Pancreas (tissue), 10 donors: ENCODE measurements at regions not wholly inside any gene's neighbourhood (a gene's known extent, or its start where the extent isn't known, plus 50 kb on each side); places are given as distances from the start of the nearest gene placed in this dataset.

ENCODE experiments used
- ATAC-seq, 4 donors: fragments of 200-7000 bp; cut with Tn5 transposase; one replicate each; pipeline versions ENCODE4 v1.8.0 to v1.9.1; 2020; ENCODE audit warnings: mild to moderate bottlenecking in 4 of 4, moderate library complexity in 4 of 4
- DNase-seq, 6 donors: peaks; one replicate each; pipeline ENCODE4 v3.0.0-alpha.2; 2020
- FAIRE-seq: peaks from 2 replicates; lab custom pipeline; 2012; peaks lifted over from hg19 to GRCh38; lab: Jason Lieb, UNC
- H3K27ac ChIP-seq, 4 donors: fragments of 200-600 bp; sonication (generic); 1 replicate in 3 of 4; 2 replicates in 1 of 4; pipeline versions ENCODE4 v1.5.0 to v1.8.0; 2020
- H3K27me3 ChIP-seq, 4 donors: fragments of 200-600 bp; one replicate each; pipeline ENCODE4 v1.8.0; 2021
- H3K36me3 ChIP-seq, 3 donors: fragments of 200-600 bp; sonication (generic) in 1 of 3; one replicate each; pipeline versions ENCODE4 v1.5.0 to v1.8.0; 2020 to 2021
- H3K4me1 ChIP-seq, 3 donors: fragments of 200-600 bp; one replicate each; pipeline ENCODE4 v1.8.0; 2021
- H3K4me3 ChIP-seq, 4 donors: fragments of 200-600 bp; sonication (generic) in 2 of 4; one replicate each; pipeline versions ENCODE4 v1.5.0 to v1.8.0; 2020 to 2021
- H3K9me3 ChIP-seq, 4 donors: fragments of 200-600 bp; one replicate each; pipeline ENCODE4 v1.8.0; 2021
- WGBS, 2 donors: extraction: QIAGEN DNeasy Blood & Tissue Kit; methylation state at CpG; one replicate each; pipeline ENCODE4 v1.1.7; 2013; 5-methylcytosine and 5-hydroxymethylcytosine counted together
- intact Hi-C, 3 donors: fragments of 100-400 bp; cut with DNase I; formaldehyde crosslinking; loops; one replicate each; pipeline versions ENCODE4 v1.11.1 to v1.14.2; 2022
- TF ChIP-seq, protein P1 (sequence below), 4 donors: fragments of 200-600 bp; sonication (generic) in 3 of 4; IDR thresholded peaks; one replicate each; pipeline versions ENCODE4 v1.5.0 to v1.8.0; 2021; ENCODE audit warnings: antibody characterized with exemption in 4 of 4
- donor health status: healthy with polysubstance abuse.
- donor health status: DM: no; HTN: no; CAD: no; lungs with moderate emphysema.
- donor health status: DM: no; HTN: no; CAD: no.
- donor health status: control.
- donor health status: control.
- donor health status: Bipolar disorder and iron deficiency.
- donor health status: DM: yes; HTN: yes; CAD: no.
- donor health status: DM: no; HTN: no; CAD: no.
- donor health status: DM: no; HTN: no; CAD: no.
- donor health status: DM: yes; HTN: yes; CAD: no.

DNA sequence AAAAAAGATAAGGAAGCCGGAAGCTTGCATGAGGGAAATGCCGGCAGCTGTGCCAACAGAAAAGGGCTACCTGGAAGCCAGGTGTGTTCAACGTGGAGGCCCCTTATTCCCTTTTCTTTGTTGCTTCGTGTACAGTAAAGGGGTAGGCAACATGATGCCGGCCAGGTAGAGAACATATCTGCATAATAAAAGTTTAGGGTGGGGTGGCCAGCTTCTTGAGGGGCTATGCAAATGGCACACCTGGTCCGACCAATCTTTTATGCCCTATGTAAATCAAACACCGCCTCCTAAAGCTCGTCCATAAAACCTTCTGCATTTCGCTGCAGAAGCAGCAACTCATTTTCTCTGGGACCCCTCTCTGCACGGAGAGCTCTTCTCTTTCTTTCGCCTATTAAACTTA lies 911.6 kb downstream of the KCNJ2 start:
- ATAC-seq = no peak
- intact Hi-C loops = no loop called here
- no peaks in the 10 kb centered on the region for H3K9me3 ChIP-seq
- no peaks in the 10 kb centered on the region for H3K27me3 ChIP-seq
- no peaks in the 10 kb centered on the region for H3K4me1 ChIP-seq
- no peak for DNase-seq
- no peaks in the 10 kb centered on the region for H3K36me3 ChIP-seq
- no peak overlapping the region for H3K4me3 ChIP-seq
- TF ChIP-seq, protein P1, sequence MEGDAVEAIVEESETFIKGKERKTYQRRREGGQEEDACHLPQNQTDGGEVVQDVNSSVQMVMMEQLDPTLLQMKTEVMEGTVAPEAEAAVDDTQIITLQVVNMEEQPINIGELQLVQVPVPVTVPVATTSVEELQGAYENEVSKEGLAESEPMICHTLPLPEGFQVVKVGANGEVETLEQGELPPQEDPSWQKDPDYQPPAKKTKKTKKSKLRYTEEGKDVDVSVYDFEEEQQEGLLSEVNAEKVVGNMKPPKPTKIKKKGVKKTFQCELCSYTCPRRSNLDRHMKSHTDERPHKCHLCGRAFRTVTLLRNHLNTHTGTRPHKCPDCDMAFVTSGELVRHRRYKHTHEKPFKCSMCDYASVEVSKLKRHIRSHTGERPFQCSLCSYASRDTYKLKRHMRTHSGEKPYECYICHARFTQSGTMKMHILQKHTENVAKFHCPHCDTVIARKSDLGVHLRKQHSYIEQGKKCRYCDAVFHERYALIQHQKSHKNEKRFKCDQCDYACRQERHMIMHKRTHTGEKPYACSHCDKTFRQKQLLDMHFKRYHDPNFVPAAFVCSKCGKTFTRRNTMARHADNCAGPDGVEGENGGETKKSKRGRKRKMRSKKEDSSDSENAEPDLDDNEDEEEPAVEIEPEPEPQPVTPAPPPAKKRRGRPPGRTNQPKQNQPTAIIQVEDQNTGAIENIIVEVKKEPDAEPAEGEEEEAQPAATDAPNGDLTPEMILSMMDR (IDR thresholded peaks at IDR 0.05) = no peak
- 74 to 75% methylated on average over 11 of the region's 11 CpGs for WGBS, 2 donors
- no peak for FAIRE-seq
- H3K27ac ChIP-seq = no peak overlapping the region

DNA sequence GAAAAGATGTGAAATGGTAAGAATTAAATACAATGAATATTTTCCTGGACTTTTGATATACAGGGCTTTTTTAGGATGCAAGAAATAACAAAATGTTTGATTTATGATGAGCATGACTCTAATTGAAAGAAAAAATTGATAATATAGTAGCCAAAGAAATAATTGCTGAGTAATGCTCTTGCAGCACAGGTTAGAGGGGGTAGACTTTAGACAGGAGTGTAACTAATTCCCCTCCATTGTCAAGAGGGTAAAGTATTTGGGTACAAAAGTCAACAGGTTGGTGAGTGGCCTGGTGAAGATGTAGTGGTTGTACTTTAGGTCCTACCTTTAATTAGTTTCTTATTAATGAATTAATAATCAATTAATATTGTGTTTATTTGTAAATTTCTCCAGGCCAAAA lies 912.3 kb downstream of the KCNJ2 start:
- Histone ChIP-seq H3K4me1 (no peaks in the 10 kb centered on the region), H3K27ac (no peak overlapping the region), H3K9me3 (no peaks in the 10 kb centered on the region), H3K4me3 (no peak overlapping the region), H3K27me3 (no peaks in the 10 kb centered on the region), H3K36me3 (no peaks in the 10 kb centered on the region)
- ATAC-seq (no peak), DNase-seq (no peak), FAIRE-seq (no peak)
- TF ChIP-seq, protein P1 (IDR thresholded peaks at IDR 0.05) = no peak
- intact Hi-C loops = no loop called here

DNA sequence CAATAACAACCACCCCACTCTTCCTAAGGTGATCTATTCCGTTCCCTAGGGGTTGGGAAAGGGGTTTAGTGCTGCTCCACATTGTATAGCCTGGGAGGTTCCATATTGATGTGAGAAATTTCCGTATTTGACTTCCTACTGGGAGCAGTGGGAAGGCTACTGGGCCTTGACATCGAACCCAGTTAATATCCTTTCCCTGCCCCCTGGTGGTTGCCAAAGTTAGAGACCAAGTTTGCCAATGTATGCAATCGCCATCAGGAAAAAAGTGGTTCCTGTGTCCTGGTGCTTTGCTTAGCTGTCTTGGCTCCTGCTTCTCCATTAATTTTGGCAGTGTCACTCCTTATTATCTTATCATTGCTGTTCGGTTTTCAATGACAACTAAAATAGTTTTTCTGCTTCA lies 914.9 kb downstream of the KCNJ2 start:
- intact Hi-C loops = no loop called here
- no peak overlapping the region for H3K27ac ChIP-seq
- no peaks in the 10 kb centered on the region for H3K9me3 ChIP-seq
- no peaks in the 10 kb centered on the region for H3K27me3 ChIP-seq
- FAIRE-seq (no peak), DNase-seq (peak in 3 of 6 donors; percentile 24 to 30 (median 25)), ATAC-seq (peak in 3 of 4 donors; percentile 47 to 78 (median 55))
- H3K36me3 ChIP-seq = no peaks in the 10 kb centered on the region
- 36 to 39% methylated on average over 5 of the region's 5 CpGs for WGBS, 2 donors
- no peaks in the 10 kb centered on the region for H3K4me1 ChIP-seq
- TF ChIP-seq, protein P1 (IDR thresholded peaks at IDR 0.05) = peak in 2 of 4 donors; percentile 14 to 21
- H3K4me3 ChIP-seq = no peak overlapping the region

DNA sequence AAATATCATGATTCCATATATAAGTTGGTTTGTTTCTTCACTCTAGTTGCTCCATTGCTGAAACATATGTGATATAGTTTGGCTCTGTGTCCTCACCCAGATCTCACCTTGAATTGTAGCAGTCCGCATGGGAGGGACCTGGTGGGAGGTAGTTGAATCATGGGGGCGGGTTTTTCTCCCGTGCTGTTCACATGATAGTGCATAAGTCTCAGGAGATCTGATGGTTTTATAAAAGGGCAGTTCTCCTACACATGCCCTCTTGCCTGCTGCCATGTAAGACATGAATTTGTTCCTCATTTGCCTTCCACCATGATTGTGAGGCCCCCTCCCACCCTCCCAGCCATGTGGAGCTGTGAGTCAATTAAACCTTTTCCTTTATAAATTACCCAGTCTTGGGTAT lies 915.5 kb downstream of the KCNJ2 start:
- no peaks in the 10 kb centered on the region for H3K9me3 ChIP-seq
- no peaks in the 10 kb centered on the region for H3K36me3 ChIP-seq
- TF ChIP-seq, protein P1 (IDR thresholded peaks at IDR 0.05) = no peak
- H3K4me3 ChIP-seq = no peak overlapping the region
- no peaks in the 10 kb centered on the region for H3K4me1 ChIP-seq
- intact Hi-C loops = no loop called here
- WGBS, 2 donors = 84 to 92% methylated on average over 3 of the region's 3 CpGs
- no peak for FAIRE-seq
- no peak overlapping the region for H3K27ac ChIP-seq
- DNase-seq = no peak
- ATAC-seq = no peak
- H3K27me3 ChIP-seq = no peaks in the 10 kb centered on the region

DNA sequence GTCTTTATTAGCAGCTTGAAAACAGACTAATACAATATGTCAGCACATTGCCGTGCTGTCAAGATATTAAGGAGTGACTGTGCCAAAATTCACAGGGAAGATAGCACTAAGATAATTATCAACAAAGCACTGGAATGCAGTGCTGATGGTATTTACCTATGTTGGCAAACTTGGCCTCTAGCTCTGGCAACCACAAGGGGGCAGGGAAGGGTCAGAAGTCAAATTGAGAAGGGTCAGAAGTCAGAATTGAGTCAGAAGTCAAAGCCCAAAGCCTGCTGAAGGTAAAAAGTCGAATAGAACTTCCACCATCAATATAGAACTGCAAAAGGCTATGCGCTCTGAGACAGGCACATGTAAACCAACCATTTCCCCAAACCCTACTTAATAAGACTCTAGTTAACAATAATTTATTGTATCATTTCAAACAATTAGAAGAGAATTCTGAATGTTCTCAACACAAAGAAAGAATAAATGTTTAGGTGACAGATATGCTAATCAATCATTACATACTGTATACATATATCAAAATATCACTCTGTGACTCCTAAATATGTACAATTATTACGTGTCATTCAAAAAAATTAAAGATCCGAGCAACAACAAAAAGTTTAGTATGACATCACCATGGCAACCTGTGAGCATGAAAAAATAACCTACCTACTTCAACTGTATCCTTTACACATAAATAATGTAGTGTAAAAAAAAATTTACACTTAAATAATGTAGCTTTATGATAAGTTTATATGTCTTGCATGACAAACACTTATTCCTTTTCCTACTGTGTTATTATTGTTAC lies 916.1 kb downstream of the KCNJ2 start:
- no peaks in the 10 kb centered on the region for H3K4me1 ChIP-seq
- H3K9me3 ChIP-seq = no peaks in the 10 kb centered on the region
- FAIRE-seq (no peak), ATAC-seq (peak in 2 of 4 donors; percentile 52 to 61), DNase-seq (peak in 1 of 6 donors; percentile 35)
- TF ChIP-seq, protein P1 (IDR thresholded peaks at IDR 0.05) = peak in 2 of 4 donors; percentile 10 to 13
- 44 to 63% methylated on average over 5 of the region's 5 CpGs for WGBS, 2 donors
- no peak overlapping the region for H3K4me3 ChIP-seq
- H3K27me3 ChIP-seq = no peaks in the 10 kb centered on the region
- H3K27ac ChIP-seq = no peak overlapping the region
- H3K36me3 ChIP-seq = no peaks in the 10 kb centered on the region
- intact Hi-C loops = no loop called here
